ENCODE measurements at regions not wholly inside any gene's neighbourhood (a gene's known extent, or its start where the extent isn't known, plus 50 kb on each side); places are given as distances from the start of the nearest gene placed in this dataset.
"Not testable (repeated sequence)": the region's sequence is repeated elsewhere in the genome, so short reads cannot be mapped to it uniquely, and the experiment has no call there.

- DNase-seq (ENCODE audit: low read depth), result no peak
Measured at GRCh38 chr14:43410631-43411030, 1096.5 kb downstream of the FSCB start.

- DNase-seq (ENCODE audit: low read depth), result peak; percentile 7
Measured at GRCh38 chr14:43408472-43408871, 1098.6 kb downstream of the FSCB start.

- DNase-seq (ENCODE audit: low read depth), result no peak
Measured at GRCh38 chr14:43407706-43408105, 1099.4 kb downstream of the FSCB start.

GRCh38 chr14:43406931-43407330 is 1100.2 kb downstream of the FSCB start:
- DNase-seq (ENCODE audit: low read depth), result no peak

- no peak for DNase-seq (ENCODE audit: low read depth)
Measured at GRCh38 chr14:43399289-43399688, 1107.8 kb downstream of the FSCB start.

GRCh38 chr14:43370565-43370896 is 1136.6 kb downstream of the FSCB start:
- DNase-seq (ENCODE audit: low read depth), result not testable (repeated sequence)

- DNase-seq (ENCODE audit: low read depth), result no peak
Measured at GRCh38 chr14:43369710-43370564, 1137.1 kb downstream of the FSCB start.

- DNase-seq (ENCODE audit: low read depth), result no peak
Measured at GRCh38 chr14:43362586-43362985, 1144.5 kb downstream of the FSCB start.

- no peak for DNase-seq (ENCODE audit: low read depth)
Measured at GRCh38 chr14:43361751-43362150, 1145.3 kb downstream of the FSCB start.

- no peak for DNase-seq (ENCODE audit: low read depth)
Measured at GRCh38 chr14:43360239-43360638, 1146.8 kb downstream of the FSCB start.

- DNase-seq (ENCODE audit: low read depth), result no peak
Measured at GRCh38 chr14:43359317-43359716, 1147.8 kb downstream of the FSCB start.

- no peak for DNase-seq (ENCODE audit: low read depth)
Measured at GRCh38 chr14:43356979-43357545, 1150.0 kb downstream of the FSCB start.

- no peak for DNase-seq (ENCODE audit: low read depth)
Measured at GRCh38 chr14:43356382-43356781, 1150.7 kb downstream of the FSCB start.

GRCh38 chr14:43341921-43342320 is 1165.2 kb downstream of the FSCB start:
- no peak for DNase-seq (ENCODE audit: low read depth)

- DNase-seq (ENCODE audit: low read depth), result no peak
Measured at GRCh38 chr14:43338713-43339112, 1168.4 kb downstream of the FSCB start.

- DNase-seq (ENCODE audit: low read depth), result peak; percentile 1
Measured at GRCh38 chr14:43336351-43336750, 1170.7 kb downstream of the FSCB start.

GRCh38 chr14:43326501-43327407 is 1180.3 kb downstream of the FSCB start:
- DNase-seq (ENCODE audit: low read depth), result not testable (repeated sequence)

- no peak for DNase-seq (ENCODE audit: low read depth)
Measured at GRCh38 chr14:43316427-43316826, 1190.7 kb downstream of the FSCB start.

- no peak for DNase-seq (ENCODE audit: low read depth)
Measured at GRCh38 chr14:43313719-43314118, 1193.4 kb downstream of the FSCB start.

- DNase-seq (ENCODE audit: low read depth), result peak; percentile 48
Measured at GRCh38 chr14:43308421-43309110, 1198.5 kb downstream of the FSCB start.

GRCh38 chr14:43307836-43308235 is 1199.2 kb downstream of the FSCB start:
- DNase-seq (ENCODE audit: low read depth), result no peak

GRCh38 chr14:43306053-43306452 is 1201.0 kb downstream of the FSCB start:
- no peak for DNase-seq (ENCODE audit: low read depth)

Measured in ELR (cell line).